ENCODE measurements at regions not wholly inside any gene's neighbourhood (a gene's known extent, or its start where the extent isn't known, plus 50 kb on each side); places are given as distances from the start of the nearest gene placed in this dataset.

DNA sequence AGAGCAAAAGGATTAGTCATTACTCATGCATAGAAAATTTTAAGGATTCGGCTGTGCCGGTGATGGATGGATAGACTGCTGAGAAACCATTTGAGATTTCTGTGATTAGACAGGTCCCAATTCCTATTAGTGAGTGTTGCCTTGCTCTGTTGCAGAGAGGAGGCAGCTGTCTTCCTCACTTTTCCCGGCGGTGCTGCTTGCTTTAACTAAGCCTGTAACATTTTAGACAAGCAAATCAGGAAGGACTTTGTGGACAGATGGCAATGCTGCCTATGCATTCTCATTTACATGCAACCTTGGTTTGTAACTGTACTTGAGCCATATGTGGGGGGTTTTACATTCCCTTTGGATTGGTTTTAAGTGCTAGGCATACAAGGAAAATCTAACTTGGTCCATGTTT lies 1176.3 kb downstream of the CDH18 start:
- DNase-seq, result no peak

DNA sequence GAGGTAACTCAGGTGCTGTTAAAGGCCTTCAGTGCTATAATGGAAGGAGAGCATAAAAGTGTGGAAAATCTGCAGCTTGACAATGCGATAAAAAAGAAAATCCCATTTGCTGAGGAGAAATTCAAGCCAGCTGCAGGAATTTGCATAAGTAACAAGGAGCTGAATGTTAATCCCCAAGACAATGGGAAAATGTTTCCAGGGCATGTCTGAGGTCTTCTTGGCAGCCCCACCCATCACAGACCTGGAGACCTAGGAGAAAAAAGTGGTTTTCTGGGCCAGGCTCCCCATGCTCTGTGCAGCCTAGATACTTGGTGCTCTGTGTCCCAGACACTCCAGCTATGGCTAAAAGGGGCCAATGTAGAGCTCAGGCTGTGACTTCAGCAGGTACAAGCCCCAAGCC lies 1159.6 kb downstream of the CDH18 start:
- no peak for DNase-seq

DNA sequence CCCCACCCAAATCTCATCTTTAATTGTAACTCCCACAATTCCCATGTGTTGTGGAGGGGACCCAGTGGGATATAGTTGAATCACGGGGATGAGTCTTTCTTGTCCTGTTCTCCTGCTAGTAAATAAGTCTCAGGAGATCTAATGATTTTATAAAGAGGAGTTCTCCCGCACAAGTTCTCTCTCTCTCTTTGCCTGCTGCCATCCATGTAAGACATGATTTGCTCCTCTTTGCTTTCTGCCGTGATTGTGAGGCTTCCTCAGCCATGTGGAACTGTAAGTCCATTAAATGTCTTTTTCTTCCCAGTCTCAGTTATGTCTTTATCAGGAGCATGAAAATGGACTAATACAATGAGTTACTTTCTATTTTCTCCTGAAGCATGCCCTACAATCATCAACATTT lies 1158.5 kb downstream of the CDH18 start:
- DNase-seq, result no peak

DNA sequence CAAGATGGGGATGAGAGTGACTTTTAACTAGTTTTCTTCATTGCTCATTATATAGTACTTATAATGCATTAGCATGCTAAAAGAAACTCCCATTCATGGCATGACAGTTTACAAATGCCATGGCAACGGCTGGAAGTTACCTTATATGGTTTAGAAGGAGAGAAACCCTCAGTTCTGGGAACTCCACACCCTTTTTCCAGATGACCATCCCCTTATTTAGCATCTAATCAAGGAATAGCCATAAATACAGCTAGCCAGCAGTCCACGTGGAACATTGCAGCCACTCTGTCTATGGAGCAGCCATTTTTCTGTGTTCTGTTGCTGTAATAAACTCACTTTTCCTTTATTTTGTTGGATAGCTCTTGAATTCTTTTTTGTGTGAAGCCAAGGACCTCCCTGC lies 1137.8 kb downstream of the CDH18 start:
- DNase-seq, result no peak

DNA sequence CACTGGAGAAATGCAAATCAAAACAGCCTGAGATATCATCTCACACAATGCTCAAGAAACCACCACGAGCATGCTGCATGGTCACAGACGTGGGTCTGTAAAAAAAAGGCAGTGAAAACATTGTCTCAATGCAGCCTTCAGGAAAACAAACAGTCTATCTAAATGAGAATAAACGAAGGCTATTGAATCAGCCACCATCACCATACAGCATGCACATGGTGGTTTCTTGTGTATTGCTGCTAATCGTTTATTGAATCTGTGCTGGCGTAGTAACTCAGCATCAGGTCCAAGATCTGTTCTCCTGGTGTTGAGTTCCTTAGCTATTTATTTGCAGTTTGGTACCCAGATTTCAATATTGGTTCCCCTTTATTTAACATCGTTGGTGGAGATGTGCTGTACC lies 1115.0 kb downstream of the CDH18 start:
- no peak for DNase-seq

DNA sequence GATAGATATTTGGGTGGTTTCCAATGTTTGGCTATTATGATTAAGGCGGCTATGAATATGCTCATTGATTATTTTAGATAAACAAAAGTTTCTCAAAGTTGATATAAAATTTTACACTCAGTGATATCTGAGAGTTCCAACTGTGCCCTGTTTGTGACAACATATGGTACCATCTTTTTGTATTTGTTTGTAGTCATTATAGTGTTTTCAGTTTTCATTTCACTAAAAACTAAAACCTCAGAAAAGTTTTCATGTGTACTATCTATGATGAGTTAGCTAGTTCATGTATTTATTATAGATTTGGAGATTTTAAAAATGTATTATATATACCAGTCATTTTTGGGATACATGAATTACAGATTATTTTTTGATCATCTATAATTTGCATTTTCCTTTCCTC lies 1111.4 kb downstream of the CDH18 start:
- DNase-seq, result no peak

DNA sequence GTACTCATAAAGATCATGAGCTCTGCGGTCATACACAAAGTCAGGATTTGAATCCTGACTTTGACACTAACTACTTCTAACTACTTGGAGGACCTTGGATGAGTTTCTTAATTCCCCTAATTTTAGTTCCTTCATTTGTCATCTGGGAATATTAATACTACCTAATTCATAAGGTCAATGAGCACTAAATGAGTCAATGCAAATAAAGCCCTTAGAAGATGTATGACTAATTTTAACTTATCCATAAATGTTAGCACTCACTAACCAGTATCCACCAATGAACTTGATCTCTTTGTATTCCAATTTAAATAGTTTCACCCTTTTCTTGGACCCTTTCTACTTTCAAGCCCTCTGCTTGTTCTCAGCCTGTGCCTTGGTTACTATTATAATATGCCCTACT lies 1106.4 kb downstream of the CDH18 start:
- DNase-seq, result no peak

DNA sequence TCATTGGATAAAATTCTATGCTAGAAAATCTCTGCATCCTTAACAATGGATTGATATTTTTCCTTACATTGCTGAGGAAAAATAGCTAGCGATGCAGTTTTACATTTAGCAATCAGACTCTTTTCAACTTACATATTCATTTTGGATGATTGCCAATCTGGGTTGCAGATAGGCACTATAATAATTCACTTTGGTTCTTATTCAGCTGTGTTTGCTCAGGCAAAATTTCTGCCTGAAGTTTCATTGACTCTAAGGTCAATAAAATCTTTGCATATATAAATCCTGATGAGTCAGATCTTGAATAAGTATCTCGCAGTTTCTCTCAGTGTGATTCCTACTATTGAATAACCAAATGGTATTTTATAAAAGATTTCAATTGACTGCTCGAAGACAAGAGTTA lies 1105.8 kb downstream of the CDH18 start:
- no peak for DNase-seq

DNA sequence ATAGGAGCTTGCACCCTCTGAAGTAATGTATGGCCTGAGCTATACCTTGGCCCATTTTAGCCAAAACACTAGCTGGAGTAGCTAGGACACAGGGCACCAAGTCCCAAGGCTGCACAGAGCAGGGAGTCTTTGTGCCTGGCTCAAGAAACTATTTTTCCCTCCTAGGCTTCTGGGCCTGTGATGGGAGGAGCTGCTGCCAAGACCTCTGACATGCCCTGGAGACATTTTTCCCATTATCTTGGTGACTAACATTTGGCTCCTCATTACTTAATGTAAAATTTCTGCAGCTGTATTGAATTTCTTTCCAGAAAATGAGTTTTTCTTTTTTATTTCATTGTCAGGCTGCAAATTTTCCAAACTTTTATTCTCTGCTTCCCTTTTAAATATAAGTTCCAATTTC lies 1099.2 kb downstream of the CDH18 start:
- no peak for DNase-seq

DNA sequence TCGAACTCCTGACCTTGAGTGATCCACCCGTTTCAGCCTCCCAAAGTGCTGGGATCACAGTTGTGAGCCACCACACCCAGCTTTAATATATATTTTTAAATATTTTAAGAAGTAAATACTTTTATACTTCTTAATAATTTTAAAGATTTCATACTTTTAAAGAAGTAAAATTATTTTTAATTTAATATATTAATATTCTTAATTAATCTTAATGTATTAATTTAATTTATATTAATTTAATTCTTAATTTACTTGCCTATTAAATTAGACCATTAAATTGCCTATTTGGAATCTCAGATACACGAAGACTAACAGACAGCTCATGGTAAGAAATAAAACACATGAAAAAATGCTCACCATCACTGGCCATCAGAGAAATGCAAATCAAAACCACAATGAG lies 1087.4 kb downstream of the CDH18 start:
- no peak for DNase-seq

DNA sequence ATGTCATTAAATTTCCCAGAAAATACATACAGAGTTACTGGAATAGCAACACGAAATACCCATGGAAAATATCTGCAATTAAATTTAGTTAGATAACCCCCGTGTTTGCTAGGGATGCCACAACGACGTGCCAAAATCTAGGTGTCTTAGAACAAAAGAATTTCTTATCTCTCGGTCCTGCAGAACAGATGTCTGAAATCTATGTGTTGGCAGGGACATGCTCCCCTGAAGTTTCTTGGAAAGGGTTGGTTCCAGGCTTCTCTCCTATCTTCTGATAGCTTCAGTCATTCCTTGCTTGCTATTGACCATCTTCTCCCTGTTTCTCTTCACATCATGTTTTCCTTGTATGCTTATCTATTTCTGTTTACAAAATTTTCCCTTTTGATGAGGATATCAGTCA lies 1067.0 kb downstream of the CDH18 start:
- DNase-seq, result no peak

DNA sequence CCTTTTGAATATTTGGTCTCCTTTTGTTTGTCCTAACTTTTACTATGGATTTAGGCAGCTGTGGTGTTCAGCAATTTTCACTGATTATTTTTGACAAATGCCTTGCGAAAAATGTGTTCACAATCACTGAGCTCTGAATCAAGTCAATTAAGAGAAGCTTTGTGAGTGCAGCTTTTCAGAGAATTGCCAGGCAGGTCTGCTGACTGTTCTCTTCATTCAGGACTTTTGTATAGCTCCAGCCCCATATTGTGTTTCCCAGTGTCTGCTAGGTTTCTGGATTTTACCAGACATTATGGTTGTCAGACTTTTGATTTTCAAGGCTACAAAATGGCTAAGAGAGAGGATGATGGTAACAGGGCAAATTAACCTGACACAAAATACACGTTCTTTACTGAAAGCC lies 1055.9 kb downstream of the CDH18 start:
- DNase-seq, result no peak

DNA sequence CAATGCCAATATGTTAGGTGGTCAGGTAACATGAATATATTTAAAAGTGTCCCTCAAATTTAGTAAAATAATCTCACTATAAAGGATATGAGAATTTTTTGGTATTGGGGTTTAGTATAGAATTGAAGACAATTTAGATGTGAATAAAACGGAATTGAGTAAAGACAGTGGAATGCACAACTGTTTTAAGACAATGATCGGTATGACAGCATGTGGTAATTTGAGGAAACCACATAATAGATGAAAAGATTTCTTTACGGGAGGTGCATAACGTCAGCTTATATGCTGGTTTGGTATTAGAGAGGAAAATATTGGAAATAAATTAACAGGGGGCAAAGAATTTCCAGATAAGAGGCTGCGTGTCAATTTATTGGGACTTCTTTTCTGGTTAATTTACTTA lies 1043.2 kb downstream of the CDH18 start:
- DNase-seq, result no peak

DNA sequence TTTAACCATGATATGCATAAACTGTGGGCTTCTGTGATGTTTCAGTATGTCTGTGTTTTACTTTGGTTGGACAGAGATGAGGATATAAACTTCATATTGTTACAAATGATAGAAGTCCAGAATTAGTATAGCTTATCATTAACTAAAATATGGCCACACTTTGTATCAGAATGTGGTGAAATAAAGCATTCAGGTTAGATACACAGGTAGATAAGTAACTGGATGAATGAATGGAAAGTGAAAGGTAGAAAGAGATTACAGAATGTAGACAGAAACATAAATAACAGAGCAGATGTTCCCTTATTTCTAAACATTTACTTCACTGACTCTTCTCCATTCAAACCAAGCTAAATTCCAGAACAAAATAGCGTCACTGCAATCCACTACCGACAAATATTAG lies 1033.8 kb downstream of the CDH18 start:
- DNase-seq, result no peak

DNA sequence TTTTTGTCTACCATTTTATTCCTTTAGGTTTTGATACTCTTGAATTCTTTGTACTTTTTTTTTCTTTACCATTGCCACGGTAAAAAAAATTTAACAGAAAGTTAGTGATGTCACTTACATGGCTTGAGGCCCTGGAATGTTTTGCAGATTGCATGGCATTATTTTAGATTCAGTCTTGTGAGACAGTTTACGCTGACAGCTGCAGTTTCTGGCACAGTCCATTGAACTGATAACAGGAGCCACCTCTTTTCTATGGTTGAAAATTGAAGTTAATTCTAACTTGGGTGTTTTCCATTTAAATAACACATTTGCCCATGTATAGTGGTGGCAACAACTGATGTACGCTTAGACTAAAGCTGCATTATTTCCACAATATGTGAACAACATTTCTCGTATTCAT lies 1028.5 kb downstream of the CDH18 start:
- no peak for DNase-seq

DNA sequence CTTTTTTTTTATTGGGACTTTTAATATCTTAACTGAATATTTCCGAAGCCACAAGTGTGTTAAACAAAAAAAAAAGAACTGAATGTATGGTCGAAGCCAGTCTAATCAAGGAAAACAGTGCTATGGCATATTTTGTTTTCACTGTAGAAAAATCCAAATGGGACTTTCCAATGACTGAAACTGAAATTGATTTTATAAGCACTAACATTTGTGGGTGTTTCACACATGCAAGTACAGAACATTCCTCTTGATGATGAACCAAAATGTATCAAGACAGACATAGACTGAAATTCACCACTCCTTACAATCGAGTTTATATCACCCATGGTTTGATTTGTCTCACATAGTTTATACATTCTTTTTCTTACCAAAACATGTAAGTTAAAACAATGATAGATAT lies 1026.8 kb downstream of the CDH18 start:
- no peak for DNase-seq

DNA sequence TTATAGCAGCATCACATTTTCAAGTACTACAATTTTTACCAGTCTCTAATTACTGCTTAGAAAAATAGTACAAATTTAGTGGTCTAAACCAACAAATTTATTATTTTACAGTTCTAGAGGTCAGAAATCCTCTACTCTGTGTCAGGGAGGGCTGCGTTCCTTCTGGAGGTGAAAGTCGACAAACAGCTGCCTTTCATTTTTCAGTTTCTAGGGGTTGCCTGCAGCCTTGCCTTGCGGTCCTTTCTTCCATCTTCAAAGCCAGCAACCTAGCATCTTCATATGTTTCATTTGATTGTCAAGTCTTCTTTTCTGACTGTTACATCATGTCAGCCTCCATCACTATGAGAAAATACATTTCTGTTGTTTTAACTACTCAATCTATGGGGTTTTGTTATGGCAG lies 1022.1 kb downstream of the CDH18 start:
- DNase-seq, result no peak

DNA sequence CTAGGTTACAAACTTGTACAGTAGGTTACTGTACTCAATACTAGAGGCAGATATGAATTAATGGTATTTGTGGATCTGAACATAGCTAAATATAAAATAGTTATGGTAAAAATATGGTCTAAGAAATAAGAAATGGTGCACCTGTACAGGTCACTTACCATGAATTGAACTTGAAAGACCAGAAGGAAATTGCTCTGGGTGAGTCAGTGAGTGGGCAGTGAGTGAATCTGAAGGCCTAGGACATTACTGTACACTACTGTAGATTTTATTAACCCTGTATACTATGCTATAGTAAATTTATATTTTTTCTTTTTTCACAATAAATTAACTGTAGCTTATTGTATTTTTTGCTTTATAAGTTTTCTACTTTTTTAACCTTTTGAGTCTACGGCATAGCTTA lies 1020.4 kb downstream of the CDH18 start:
- no peak for DNase-seq

DNA sequence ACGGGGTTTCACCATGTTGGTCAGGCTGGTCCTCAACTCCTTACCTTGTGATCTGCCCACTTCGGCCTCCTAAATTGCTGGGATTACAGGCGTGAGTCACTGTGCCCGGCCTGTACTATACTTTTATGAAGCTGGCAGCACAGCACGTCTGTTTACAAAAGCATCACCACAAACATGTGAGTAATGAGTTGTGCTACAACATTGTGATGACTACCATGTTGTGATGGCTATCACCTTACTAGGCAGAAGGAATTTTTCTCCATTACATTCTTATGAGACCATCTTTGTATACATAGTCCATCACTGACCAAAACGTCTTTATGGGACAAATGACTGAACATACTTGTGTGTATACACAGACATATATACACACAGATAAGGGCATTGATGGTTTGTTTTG lies 1019.0 kb downstream of the CDH18 start:
- DNase-seq, result no peak

DNA sequence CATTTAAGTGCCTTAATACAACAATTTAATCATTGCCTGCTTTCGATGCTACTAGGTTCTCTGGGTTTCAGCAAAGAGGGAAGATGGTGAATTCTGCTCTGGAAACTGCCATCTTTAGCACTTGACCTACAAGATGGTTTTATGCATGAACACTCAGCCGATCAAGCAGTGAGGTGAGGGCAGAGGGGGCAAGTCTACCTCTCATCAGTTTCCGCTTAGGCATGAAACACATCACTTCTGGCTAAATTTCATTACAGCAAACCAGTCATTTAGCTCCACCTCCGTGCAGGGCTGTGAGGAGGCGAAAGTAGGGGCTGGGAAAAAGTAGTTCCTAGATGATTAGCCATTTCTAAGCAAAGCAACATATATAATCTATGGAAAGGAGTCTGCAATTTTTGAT lies 1018.0 kb downstream of the CDH18 start:
- no peak for DNase-seq

DNA sequence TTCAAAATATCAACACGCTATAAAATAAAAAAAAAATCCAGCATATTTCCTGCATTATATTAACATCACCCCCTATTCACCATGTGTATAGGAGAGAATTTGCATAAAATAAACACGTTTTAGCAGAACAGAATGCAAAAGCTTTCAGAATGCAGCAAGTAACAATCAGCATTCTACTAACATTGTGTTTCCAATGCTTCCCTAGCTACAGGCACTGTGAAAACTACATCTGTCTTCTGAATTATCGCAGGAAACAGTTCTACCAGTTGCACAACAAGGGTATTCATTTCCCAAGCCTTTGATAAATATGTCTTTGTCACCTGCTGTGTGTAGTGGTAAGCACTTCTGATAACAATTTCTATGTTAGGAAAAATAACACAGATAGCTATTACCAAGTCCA lies 1015.8 kb downstream of the CDH18 start:
- no peak for DNase-seq

DNA sequence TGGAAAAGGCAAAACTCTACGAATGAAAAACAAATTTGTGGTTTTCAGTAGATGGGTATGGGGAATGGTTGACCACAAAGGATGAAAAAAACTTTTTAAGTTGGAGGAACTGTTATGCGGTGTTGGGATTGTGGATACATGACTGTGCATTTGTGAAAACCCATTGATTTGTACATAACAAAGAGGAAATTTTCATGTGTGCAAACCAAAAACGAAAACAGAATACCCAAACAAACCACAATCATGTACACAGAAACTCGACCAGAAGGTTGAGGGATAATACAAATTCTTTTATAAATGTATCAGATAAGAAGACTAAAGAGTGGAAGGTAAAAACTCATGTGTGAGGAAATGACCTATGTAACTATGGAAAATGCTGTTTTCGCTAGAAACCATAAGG lies 1012.4 kb downstream of the CDH18 start:
- DNase-seq, result no peak

DNA sequence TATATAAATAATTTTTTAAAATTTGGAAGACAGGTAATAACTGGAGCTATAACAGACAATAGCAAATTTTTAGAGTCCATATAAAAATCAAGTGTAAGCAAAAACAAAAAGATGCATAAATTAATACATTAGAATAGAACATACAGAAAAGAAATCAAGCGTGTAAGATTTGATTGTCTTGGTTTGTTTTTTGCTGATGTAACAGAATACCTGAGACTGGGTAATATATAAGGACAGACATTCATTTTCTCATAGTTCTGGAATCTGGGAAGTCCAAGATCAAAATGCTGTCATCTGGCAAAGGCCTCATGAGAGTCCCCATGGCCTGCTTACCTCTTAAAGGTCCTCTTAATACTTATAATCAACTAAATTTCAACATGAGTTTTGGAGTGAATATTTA lies 1010.1 kb downstream of the CDH18 start:
- DNase-seq, result no peak

DNA sequence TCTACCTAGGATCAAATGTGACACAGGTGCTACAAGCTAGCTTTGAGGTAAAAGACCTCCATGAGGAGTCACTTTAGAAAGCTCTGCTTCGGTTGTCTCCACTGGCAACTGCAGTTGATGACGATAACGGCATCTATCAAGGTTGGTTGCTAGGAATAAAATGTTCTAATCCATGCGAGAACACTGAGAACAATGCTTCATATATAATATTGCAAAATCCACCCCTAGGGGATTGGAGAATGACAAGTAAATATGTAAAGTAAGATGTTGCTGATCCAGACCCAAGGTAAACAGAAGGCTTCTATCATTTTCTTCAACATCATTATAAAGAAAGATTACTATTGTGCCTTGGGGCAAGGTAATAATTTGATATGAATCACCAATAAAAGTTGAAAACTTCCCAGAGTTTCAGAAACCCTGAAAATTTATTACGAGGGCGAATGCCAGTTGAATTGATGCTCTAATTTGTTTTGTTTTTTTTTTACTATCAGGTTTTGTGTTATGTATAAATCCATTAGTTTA lies 1003.4 kb downstream of the CDH18 start:
- DNase-seq, result no peak

DNA sequence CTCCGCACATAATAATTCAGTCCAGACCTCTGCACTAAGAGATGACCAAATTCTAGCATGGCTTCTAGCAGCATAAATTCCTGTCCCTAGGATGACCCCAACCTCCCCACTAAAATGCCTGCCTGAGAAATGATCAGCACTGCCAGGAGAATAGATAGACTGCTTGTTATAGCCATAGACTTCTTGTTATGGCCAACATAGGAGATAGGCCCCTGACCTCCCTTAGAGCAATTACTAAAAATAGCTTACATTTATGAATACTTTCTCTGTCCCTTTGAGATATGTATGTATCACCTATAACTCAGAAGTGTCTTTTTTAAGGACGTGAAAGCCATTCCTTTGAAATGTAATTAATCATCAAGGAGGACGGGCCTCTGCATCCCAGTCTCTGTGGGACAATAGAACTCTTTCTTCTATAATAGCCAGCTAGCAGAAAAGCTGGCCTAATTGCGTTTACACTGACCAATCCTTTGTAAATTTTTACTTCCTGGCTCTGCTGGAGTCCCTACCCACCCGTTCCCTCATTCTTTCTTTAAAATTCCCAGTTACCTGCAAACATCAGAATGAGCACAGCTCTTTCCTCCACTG lies 1002.7 kb downstream of the CDH18 start:
- DNase-seq, result no peak

DNA sequence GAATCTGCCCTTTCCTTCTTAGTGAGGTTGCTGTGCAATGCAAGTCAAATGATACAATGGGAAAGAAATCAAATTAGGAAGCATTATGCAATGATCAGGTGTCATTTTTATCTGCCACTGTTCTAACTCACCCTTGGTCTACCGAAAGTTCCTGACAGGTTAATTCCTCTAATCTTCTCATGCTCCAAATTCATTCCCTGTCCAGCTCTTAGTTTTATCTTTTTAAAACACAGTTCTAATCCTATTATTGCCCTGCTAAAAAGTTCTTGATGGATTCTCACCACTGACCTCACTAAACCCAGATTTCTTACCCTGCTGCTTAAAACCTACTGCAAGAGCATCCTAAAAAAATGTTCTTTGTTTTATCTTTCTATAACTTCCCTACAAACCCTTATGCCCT lies 1000.9 kb downstream of the CDH18 start:
- no peak for DNase-seq
